ENCODE measurements at regions not wholly inside any gene's neighbourhood (a gene's known extent, or its start where the extent isn't known, plus 50 kb on each side); places are given as distances from the start of the nearest gene placed in this dataset.
A peak's percentile ranks its signal among the peaks of the same experiment; 100 is the strongest.

GRCh38 chrX:20472620-20473258 lies 206.0 kb upstream of the RPS6KA3 start:
- in situ Hi-C loops (cut with HindIII; ENCODE audit: low sequenced_read_pairs) = no loop called here
- no peak overlapping the region for H3K4me3 ChIP-seq (ENCODE audit: low read depth, low read length)
- TF ChIP-seq CTCF (IDR thresholded peaks at IDR 0.05; ENCODE audit: low read depth, low read length) = no peak
- DNase-seq (ENCODE audit: low read depth, low spot score) = no peak

GRCh38 chrX:20472148-20472547 lies 205.4 kb upstream of the RPS6KA3 start:
- no peak for TF ChIP-seq CTCF (IDR thresholded peaks at IDR 0.05; ENCODE audit: low read depth, low read length)
- in situ Hi-C loops (cut with HindIII; ENCODE audit: low sequenced_read_pairs) = no loop called here

GRCh38 chrX:20471483-20471882 lies 204.8 kb upstream of the RPS6KA3 start:
- TF ChIP-seq CTCF (IDR thresholded peaks at IDR 0.05; ENCODE audit: low read depth, low read length) = no peak
- in situ Hi-C loops (cut with HindIII; ENCODE audit: low sequenced_read_pairs) = no loop called here
- no peak for DNase-seq (ENCODE audit: low read depth, low spot score)
- H3K4me3 ChIP-seq (ENCODE audit: low read depth, low read length) = no peak overlapping the region

More at GRCh38 chrX:20472148-20472547, 205.4 kb upstream of the RPS6KA3 start:
- DNase-seq (ENCODE audit: low read depth, low spot score) = no peak
- no peak overlapping the region for H3K4me3 ChIP-seq (ENCODE audit: low read depth, low read length)

GRCh38 chrX:20463296-20464075 lies 196.8 kb upstream of the RPS6KA3 start:
- in situ Hi-C loops (cut with HindIII; ENCODE audit: low sequenced_read_pairs) = no loop called here
- TF ChIP-seq CTCF (IDR thresholded peaks at IDR 0.05; ENCODE audit: low read depth, low read length) = no peak
- H3K4me3 ChIP-seq (ENCODE audit: low read depth, low read length) = no peak overlapping the region
- DNase-seq (ENCODE audit: low read depth, low spot score) = no peak

GRCh38 chrX:20461576-20461975 lies 194.9 kb upstream of the RPS6KA3 start:
- H3K4me3 ChIP-seq (ENCODE audit: low read depth, low read length) = no peak overlapping the region
- TF ChIP-seq CTCF (IDR thresholded peaks at IDR 0.05; ENCODE audit: low read depth, low read length) = no peak
- in situ Hi-C loops (cut with HindIII; ENCODE audit: low sequenced_read_pairs) = no loop called here
- DNase-seq (ENCODE audit: low read depth, low spot score) = peak; percentile 47

GRCh38 chrX:20461002-20461401 lies 194.3 kb upstream of the RPS6KA3 start:
- H3K4me3 ChIP-seq (ENCODE audit: low read depth, low read length) = no peak overlapping the region
- DNase-seq (ENCODE audit: low read depth, low spot score) = no peak
- in situ Hi-C loops (cut with HindIII; ENCODE audit: low sequenced_read_pairs) = no loop called here
- no peak for TF ChIP-seq CTCF (IDR thresholded peaks at IDR 0.05; ENCODE audit: low read depth, low read length)
